SK-N-SH treated with all-trans-retinoic acid at 6 μM for 48 hours (cell line): ENCODE measurements at regions not wholly inside any gene's neighbourhood (a gene's known extent, or its start where the extent isn't known, plus 50 kb on each side); places are given as distances from the start of the nearest gene placed in this dataset.

Source experiments
- ATAC-seq: fragments of 200-7000 bp; cut with Tn5 transposase; 3 replicates; pipeline ENCODE4 v1.9.1; 2020; ENCODE audit warnings: mild to moderate bottlenecking, moderate library complexity
- ARNTL ChIP-seq: fragments of 450-650 bp; formaldehyde crosslinking; IDR thresholded peaks from 2 replicates; pipeline ENCODE4 v1.5.0; 2020; ENCODE audit warnings: low read depth, mild to moderate bottlenecking, moderate library complexity, borderline replicate concordance
- BACH2 ChIP-seq: fragments of 250-450 bp; sonication (Bioruptor Pico); IDR thresholded peaks from 2 replicates; pipeline ENCODE4 v1.9.0; 2021; ENCODE audit warnings: mild to moderate bottlenecking, borderline replicate concordance
- CSDC2 ChIP-seq: fragments of 250-450 bp; sonication (Bioruptor Pico); IDR thresholded peaks from 2 replicates; pipeline ENCODE4 v1.5.0; 2020; ENCODE audit warnings: mild to moderate bottlenecking, moderate library complexity
- ESRRG ChIP-seq: fragments of 250-450 bp; sonication (Bioruptor Pico); IDR thresholded peaks from 2 replicates; pipeline ENCODE4 v1.6.1; 2021; ENCODE audit warnings: mild to moderate bottlenecking
- ISL1 ChIP-seq: fragments of 250-450 bp; sonication (Bioruptor Pico); IDR thresholded peaks from 2 replicates; pipeline ENCODE4 v2.1.2; 2022; ENCODE audit warnings: mild to moderate bottlenecking, moderate library complexity
- OSR1 ChIP-seq: fragments of 250-450 bp; sonication (Bioruptor Pico); IDR thresholded peaks from 2 replicates; pipeline ENCODE4 v1.8.0; 2022; ENCODE audit warnings: moderate library complexity, mild to moderate bottlenecking, inconsistent platforms
- PPARA ChIP-seq: fragments of 250-450 bp; sonication (Bioruptor Pico); IDR thresholded peaks from 2 replicates; pipeline ENCODE4 v1.5.0; 2020; ENCODE audit warnings: mild to moderate bottlenecking, borderline replicate concordance
- SNAI2 ChIP-seq: fragments of 250-450 bp; sonication (Bioruptor Pico); IDR thresholded peaks from 2 replicates; pipeline ENCODE4 v1.5.0; 2020; ENCODE audit warnings: mild to moderate bottlenecking, moderate library complexity
- TOX ChIP-seq: fragments of 250-450 bp; sonication (Bioruptor Pico); IDR thresholded peaks from 2 replicates; pipeline ENCODE4 v1.8.0; 2021; ENCODE audit warnings: mild to moderate bottlenecking, moderate library complexity, borderline replicate concordance
- ZC3H10 ChIP-seq: fragments of 250-450 bp; sonication (Bioruptor Pico); IDR thresholded peaks from 2 replicates; pipeline ENCODE4 v1.5.1; 2021; ENCODE audit warnings: mild to moderate bottlenecking, moderate library complexity
- ZFP3 ChIP-seq: fragments of 250-450 bp; sonication (Bioruptor Pico); IDR thresholded peaks from 2 replicates; pipeline ENCODE4 v1.5.0; 2020; ENCODE audit warnings: mild to moderate bottlenecking, moderate library complexity
- ZFP30 ChIP-seq: fragments of 450-650 bp; formaldehyde crosslinking; IDR thresholded peaks from 2 replicates; pipeline ENCODE4 v1.5.0; 2022; ENCODE audit warnings: mild to moderate bottlenecking, moderate library complexity
- ZNF70 ChIP-seq: fragments of 450-650 bp; formaldehyde crosslinking; IDR thresholded peaks from 2 replicates; pipeline ENCODE4 v1.5.0; 2020; ENCODE audit warnings: mild to moderate bottlenecking, moderate library complexity
- ZNF8 ChIP-seq: fragments of 450-650 bp; formaldehyde crosslinking; IDR thresholded peaks from 2 replicates; pipeline ENCODE4 v1.5.0; 2020; ENCODE audit warnings: mild to moderate bottlenecking, moderate library complexity
- TF ChIP-seq, protein P1 (sequence below): fragments of 250-450 bp; sonication (Bioruptor Pico); IDR thresholded peaks from 2 replicates; pipeline ENCODE4 v1.5.1; 2021; ENCODE audit warnings: mild to moderate bottlenecking, moderate library complexity
- TF ChIP-seq, protein P2 (sequence below): fragments of 250-450 bp; sonication (Bioruptor Pico); IDR thresholded peaks from 2 replicates; pipeline ENCODE4 v1.8.0; 2020; ENCODE audit warnings: mild to moderate bottlenecking, moderate library complexity, borderline replicate concordance
- TF ChIP-seq, protein P3 (sequence below): fragments of 250-450 bp; sonication (Bioruptor Pico); IDR thresholded peaks from 2 replicates; pipeline ENCODE4 v1.8.0; 2021; ENCODE audit warnings: low read depth, mild to moderate bottlenecking, moderate library complexity, borderline replicate concordance
- TF ChIP-seq, protein P4 (sequence below): fragments of 250-450 bp; sonication (Bioruptor Pico); IDR thresholded peaks from 2 replicates; pipeline ENCODE4 v1.5.1; 2020; ENCODE audit warnings: low read depth, mild to moderate bottlenecking, moderate library complexity

DNA sequence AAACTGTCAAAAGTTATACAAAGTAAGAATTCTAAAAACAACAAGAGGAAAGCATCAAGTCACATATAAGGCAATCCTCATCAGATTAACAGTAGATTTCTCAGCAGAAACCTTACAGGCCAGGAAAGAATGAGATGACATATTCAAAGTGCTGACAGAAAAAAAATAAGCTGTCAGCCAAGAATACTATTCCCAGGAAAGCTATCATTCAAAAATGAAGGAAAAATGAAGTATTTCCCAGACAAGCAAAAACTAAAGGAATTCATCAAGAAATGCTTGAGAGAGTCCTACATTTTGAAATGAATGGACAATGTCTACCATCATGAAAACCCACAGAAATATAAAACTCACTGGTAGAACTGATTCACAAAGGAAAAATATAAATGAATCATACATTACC lies 268.9 kb upstream of the OSR1 start:
- no peak for ATAC-seq
- TF ChIP-seq ZFP30 (CRISPR knock-in tag) (no peak), ESRRG (CRISPR knock-in tag) (no peak), ZC3H10 (no peak), SNAI2 (CRISPR knock-in tag) (no peak), OSR1 (CRISPR knock-in tag) (no peak), CSDC2 (no peak), PPARA (CRISPR knock-in tag) (no peak), ZNF8 (CRISPR knock-in tag) (no peak), TOX (CRISPR knock-in tag) (no peak), BACH2 (CRISPR knock-in tag) (no peak), ZFP3 (CRISPR knock-in tag) (no peak), ARNTL (CRISPR knock-in tag) (no peak)
- TF ChIP-seq, protein P1, sequence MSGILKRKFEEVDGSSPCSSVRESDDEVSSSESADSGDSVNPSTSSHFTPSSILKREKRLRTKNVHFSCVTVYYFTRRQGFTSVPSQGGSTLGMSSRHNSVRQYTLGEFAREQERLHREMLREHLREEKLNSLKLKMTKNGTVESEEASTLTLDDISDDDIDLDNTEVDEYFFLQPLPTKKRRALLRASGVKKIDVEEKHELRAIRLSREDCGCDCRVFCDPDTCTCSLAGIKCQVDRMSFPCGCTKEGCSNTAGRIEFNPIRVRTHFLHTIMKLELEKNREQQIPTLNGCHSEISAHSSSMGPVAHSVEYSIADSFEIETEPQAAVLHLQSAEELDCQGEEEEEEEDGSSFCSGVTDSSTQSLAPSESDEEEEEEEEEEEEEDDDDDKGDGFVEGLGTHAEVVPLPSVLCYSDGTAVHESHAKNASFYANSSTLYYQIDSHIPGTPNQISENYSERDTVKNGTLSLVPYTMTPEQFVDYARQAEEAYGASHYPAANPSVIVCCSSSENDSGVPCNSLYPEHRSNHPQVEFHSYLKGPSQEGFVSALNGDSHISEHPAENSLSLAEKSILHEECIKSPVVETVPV, result no peak
- TF ChIP-seq, protein P2, sequence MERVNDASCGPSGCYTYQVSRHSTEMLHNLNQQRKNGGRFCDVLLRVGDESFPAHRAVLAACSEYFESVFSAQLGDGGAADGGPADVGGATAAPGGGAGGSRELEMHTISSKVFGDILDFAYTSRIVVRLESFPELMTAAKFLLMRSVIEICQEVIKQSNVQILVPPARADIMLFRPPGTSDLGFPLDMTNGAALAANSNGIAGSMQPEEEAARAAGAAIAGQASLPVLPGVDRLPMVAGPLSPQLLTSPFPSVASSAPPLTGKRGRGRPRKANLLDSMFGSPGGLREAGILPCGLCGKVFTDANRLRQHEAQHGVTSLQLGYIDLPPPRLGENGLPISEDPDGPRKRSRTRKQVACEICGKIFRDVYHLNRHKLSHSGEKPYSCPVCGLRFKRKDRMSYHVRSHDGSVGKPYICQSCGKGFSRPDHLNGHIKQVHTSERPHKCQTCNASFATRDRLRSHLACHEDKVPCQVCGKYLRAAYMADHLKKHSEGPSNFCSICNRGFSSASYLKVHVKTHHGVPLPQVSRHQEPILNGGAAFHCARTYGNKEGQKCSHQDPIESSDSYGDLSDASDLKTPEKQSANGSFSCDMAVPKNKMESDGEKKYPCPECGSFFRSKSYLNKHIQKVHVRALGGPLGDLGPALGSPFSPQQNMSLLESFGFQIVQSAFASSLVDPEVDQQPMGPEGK (CRISPR knock-in tag), result no peak
- TF ChIP-seq, protein P3, sequence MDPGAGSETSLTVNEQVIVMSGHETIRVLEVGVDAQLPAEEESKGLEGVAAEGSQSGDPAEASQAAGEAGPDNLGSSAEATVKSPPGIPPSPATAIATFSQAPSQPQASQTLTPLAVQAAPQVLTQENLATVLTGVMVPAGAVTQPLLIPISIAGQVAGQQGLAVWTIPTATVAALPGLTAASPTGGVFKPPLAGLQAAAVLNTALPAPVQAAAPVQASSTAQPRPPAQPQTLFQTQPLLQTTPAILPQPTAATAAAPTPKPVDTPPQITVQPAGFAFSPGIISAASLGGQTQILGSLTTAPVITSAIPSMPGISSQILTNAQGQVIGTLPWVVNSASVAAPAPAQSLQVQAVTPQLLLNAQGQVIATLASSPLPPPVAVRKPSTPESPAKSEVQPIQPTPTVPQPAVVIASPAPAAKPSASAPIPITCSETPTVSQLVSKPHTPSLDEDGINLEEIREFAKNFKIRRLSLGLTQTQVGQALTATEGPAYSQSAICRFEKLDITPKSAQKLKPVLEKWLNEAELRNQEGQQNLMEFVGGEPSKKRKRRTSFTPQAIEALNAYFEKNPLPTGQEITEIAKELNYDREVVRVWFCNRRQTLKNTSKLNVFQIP (CRISPR knock-in tag), result no peak
- TF ChIP-seq, protein P4, sequence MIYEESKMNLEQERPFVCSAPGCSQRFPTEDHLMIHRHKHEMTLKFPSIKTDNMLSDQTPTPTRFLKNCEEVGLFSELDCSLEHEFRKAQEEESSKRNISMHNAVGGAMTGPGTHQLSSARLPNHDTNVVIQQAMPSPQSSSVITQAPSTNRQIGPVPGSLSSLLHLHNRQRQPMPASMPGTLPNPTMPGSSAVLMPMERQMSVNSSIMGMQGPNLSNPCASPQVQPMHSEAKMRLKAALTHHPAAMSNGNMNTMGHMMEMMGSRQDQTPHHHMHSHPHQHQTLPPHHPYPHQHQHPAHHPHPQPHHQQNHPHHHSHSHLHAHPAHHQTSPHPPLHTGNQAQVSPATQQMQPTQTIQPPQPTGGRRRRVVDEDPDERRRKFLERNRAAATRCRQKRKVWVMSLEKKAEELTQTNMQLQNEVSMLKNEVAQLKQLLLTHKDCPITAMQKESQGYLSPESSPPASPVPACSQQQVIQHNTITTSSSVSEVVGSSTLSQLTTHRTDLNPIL (CRISPR knock-in tag), result no peak

DNA sequence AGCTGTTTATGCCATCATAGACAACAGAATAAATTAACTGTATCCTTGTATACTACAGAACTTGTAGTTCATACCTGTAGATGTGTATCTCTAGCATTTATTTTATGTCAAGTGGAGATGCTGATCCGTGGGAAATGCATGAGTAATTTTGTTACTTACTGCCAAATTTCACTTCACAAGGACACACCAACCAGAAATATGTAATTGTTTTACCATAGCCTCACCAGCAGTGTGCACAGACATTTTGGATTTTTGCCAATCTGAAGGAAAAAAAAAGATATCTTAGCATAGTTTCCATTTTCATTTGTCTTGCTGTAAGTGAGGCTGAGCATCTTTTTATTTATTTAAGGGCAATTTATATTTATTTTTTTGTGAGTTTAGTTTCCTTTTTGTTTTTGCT lies 265.1 kb upstream of the OSR1 start:
- TF ChIP-seq ZNF8 (CRISPR knock-in tag) (no peak), BACH2 (CRISPR knock-in tag) (no peak), ISL1 (CRISPR knock-in tag) (no peak), CSDC2 (no peak), ZNF70 (CRISPR knock-in tag) (no peak)
- TF ChIP-seq, protein P1, result no peak
- TF ChIP-seq, protein P4 (CRISPR knock-in tag), result no peak
- TF ChIP-seq, protein P3 (CRISPR knock-in tag), result no peak
- TF ChIP-seq, protein P2 (CRISPR knock-in tag), result no peak
- ATAC-seq, result no peak
